IMR-90 (cell line): ENCODE measurements at regions not wholly inside any gene's neighbourhood (a gene's known extent, or its start where the extent isn't known, plus 50 kb on each side); places are given as distances from the start of the nearest gene placed in this dataset.

Experiments used
- ATAC-seq: fragments of 200-7000 bp; cut with Tn5 transposase; 2 replicates; pipeline ENCODE4 v1.9.1; 2020; ENCODE audit warnings: low read depth, mild to moderate bottlenecking, moderate library complexity
- BruUV-seq: library from RNA; stranded (reverse); fragments of 400-500 nt; replicated peaks from 2 replicates; lab custom pipeline; 2021; lab: Mats Ljungman, UMichigan
- CTCF ChIA-PET: fragments of 300-600 bp; formaldehyde crosslinking; extraction: SDS; loops from one replicate; lab custom pipeline; 2021; ENCODE audit warnings: antibody characterized with exemption; lab: Yijun Ruan, JAX
- POLR2A ChIA-PET: fragments of 300-600 bp; sonication (Branson Sonifier 250); formaldehyde crosslinking; loops from one replicate; lab custom pipeline; 2022; ENCODE audit warnings: antibody characterized with exemption; ENCODE audit not compliant: unreplicated experiment; lab: Charles Lee
- DNase-seq: peaks from one replicate; pipeline ENCODE4 v3.0.0; 2013
- H2AFZ ChIP-seq: replicated peaks from 2 replicates; pipeline ENCODE3; 2013; ENCODE audit warnings: low read length, mild to moderate bottlenecking; ENCODE audit not compliant: poor library complexity
- H2AK5ac ChIP-seq: 2 replicates; pipeline ENCODE4 v1.6.1; 2013; ENCODE audit warnings: low read depth, low read length, inconsistent platforms
- H2AK9ac ChIP-seq: replicated peaks from 2 replicates; pipeline ENCODE3; 2013; ENCODE audit warnings: mild to moderate bottlenecking, low read depth, low read length, moderate library complexity; ENCODE audit not compliant: poor library complexity
- H2BK120ac ChIP-seq: 2 replicates; pipeline ENCODE4 v1.6.1; 2013; ENCODE audit warnings: low read depth, low read length, inconsistent platforms
- H2BK15ac ChIP-seq: 3 replicates; pipeline ENCODE4 v1.6.1; 2013; ENCODE audit warnings: low read depth, low read length, inconsistent platforms
- H2BK20ac ChIP-seq: 2 replicates; pipeline ENCODE4 v1.6.1; 2013; ENCODE audit warnings: low read depth, mild to moderate bottlenecking, inconsistent platforms, low read length, moderate library complexity
- H2BK5ac ChIP-seq: 2 replicates; pipeline ENCODE4 v1.6.1; 2013; ENCODE audit warnings: mild to moderate bottlenecking, low read depth, low read length, inconsistent platforms; ENCODE audit not compliant: poor library complexity, severe bottlenecking
- H3K14ac ChIP-seq: replicated peaks from 2 replicates; pipeline ENCODE4 v1.6.1; 2013; ENCODE audit warnings: low read depth, low read length, inconsistent platforms
- H3K18ac ChIP-seq: 2 replicates; pipeline ENCODE4 v1.6.1; 2013; ENCODE audit warnings: low read depth, low read length, control low read depth
- H3K23ac ChIP-seq: 2 replicates; pipeline ENCODE4 v1.6.1; 2013; ENCODE audit warnings: low read depth, low read length, inconsistent platforms
- H3K27ac ChIP-seq: 2 replicates; pipeline ENCODE4 v1.5.1; 2013; ENCODE audit warnings: mild to moderate bottlenecking, control low read depth, low read length; ENCODE audit not compliant: insufficient read depth
- H3K27me3 ChIP-seq: 2 replicates; pipeline ENCODE4 v1.6.1; 2013; ENCODE audit warnings: low read length; ENCODE audit not compliant: control insufficient read depth, insufficient read depth
- H3K36me3 ChIP-seq: 2 replicates; pipeline ENCODE4 v1.6.1; 2013; ENCODE audit warnings: low read length, mixed read lengths; ENCODE audit not compliant: control insufficient read depth, insufficient read depth
- H3K4ac ChIP-seq: 2 replicates; pipeline ENCODE4 v1.6.1; 2013; ENCODE audit warnings: low read depth, low read length, inconsistent platforms
- H3K4me1 ChIP-seq: 2 replicates; pipeline ENCODE4 v1.6.1; 2013; ENCODE audit warnings: low read length, mixed read lengths; ENCODE audit not compliant: control insufficient read depth, insufficient read depth
- H3K4me2 ChIP-seq: 2 replicates; pipeline ENCODE4 v1.6.1; 2013; ENCODE audit warnings: low read depth, mild to moderate bottlenecking, control low read depth, low read length, moderate library complexity
- H3K4me3 ChIP-seq: 2 replicates; pipeline ENCODE4 v1.5.1; 2013; ENCODE audit warnings: low read depth, mild to moderate bottlenecking, control low read depth, low read length, moderate library complexity; ENCODE audit not compliant: insufficient read depth
- H3K56ac ChIP-seq: 2 replicates; pipeline ENCODE4 v1.6.1; 2013; ENCODE audit warnings: low read length, inconsistent platforms; ENCODE audit not compliant: insufficient read depth; ENCODE audit errors: extremely low read depth
- H3K79me1 ChIP-seq, 2 experiments: 2 replicates each; pipeline ENCODE4 v1.6.1; 2013; ENCODE audit warnings: low read length in 2 of 2, inconsistent platforms in 1 of 2, low read depth in 1 of 2
- H3K9ac ChIP-seq: 2 replicates; pipeline ENCODE4 v1.6.1; 2013; ENCODE audit warnings: low read depth, low read length, control low read depth
- H3K9me1 ChIP-seq: 2 replicates; pipeline ENCODE4 v1.6.1; 2013; ENCODE audit warnings: low read length, inconsistent platforms; ENCODE audit not compliant: insufficient read depth
- H3K9me3 ChIP-seq: 2 replicates; pipeline ENCODE4 v1.6.1; 2013; ENCODE audit warnings: low read length; ENCODE audit not compliant: control insufficient read depth, insufficient read depth
- H4K20me1 ChIP-seq: 2 replicates; pipeline ENCODE4 v1.6.1; 2013; ENCODE audit warnings: low read length, inconsistent platforms; ENCODE audit not compliant: insufficient read depth
- H4K5ac ChIP-seq: 2 replicates; pipeline ENCODE4 v1.6.1; 2013; ENCODE audit warnings: mild to moderate bottlenecking, low read depth, low read length, control low read depth
- H4K8ac ChIP-seq, 2 experiments: 2 replicates each; pipeline ENCODE4 v1.6.1; 2013; ENCODE audit warnings: low read depth in 2 of 2, low read length in 2 of 2, control low read depth in 1 of 2, inconsistent platforms in 1 of 2
- H4K91ac ChIP-seq: 2 replicates; pipeline ENCODE4 v1.6.1; 2013; ENCODE audit warnings: low read depth, low read length, inconsistent platforms; ENCODE audit not compliant: insufficient read depth
- BHLHE40 ChIP-seq: fragments of 150-350 bp; IDR thresholded peaks from 2 replicates; pipeline ENCODE4 v1.6.1; 2016; ENCODE audit warnings: mild to moderate bottlenecking, low read depth, low read length
- CTCF ChIP-seq: conservative IDR thresholded peaks from 2 replicates; pipeline ENCODE4 v1.5.1; 2012; ENCODE audit warnings: mild to moderate bottlenecking, low read depth, low read length, improper control_type of control experiment
- MAFK ChIP-seq: IDR thresholded peaks from 2 replicates; pipeline ENCODE4 v1.6.1; 2012; ENCODE audit warnings: low read depth, low read length, improper control_type of control experiment
- WGBS, 2 experiments: methylation state at CpG; one replicate each; pipeline versions ENCODE4 v1.1.5 to v1.1.7; 2013; ENCODE audit warnings: missing lambda C conversion rate in 2 of 2; ENCODE audit not compliant: insufficient read length in 1 of 2; ENCODE audit errors: extremely low coverage in 2 of 2; 5-methylcytosine and 5-hydroxymethylcytosine counted together
- dilution Hi-C: fragments of 300-500 bp; cut with HindIII; formaldehyde crosslinking; loops from one replicate; pipeline ENCODE4 v1.14.3; 2018; ENCODE audit warnings: low sequenced_read_pairs; ENCODE audit not compliant: unreplicated experiment
- in situ Hi-C: fragments of 300-500 bp; cut with MboI; formaldehyde crosslinking; loops from 3 replicates; pipeline ENCODE4 v1.14.3; 2019; ENCODE audit warnings: low sequenced_read_pairs, inconsistent platforms, mixed read lengths
- intact Hi-C: fragments of 100-400 bp; cut with micrococcal nuclease; formaldehyde crosslinking; loops from 2 replicates; pipeline ENCODE4 v1.10.0; 2022
- TF ChIP-seq, protein P1 (sequence below): fragments of 150-350 bp; IDR thresholded peaks from 2 replicates; pipeline ENCODE4 v1.6.1; 2016; ENCODE audit warnings: low read depth, mild to moderate bottlenecking, low read length, moderate library complexity, borderline replicate concordance

GRCh38 chr12:42660968-42661937, 71.7 kb upstream of the PRICKLE1 start:
- Histone ChIP-seq H3K36me3 (no peaks in the 10 kb centered on the region), H3K56ac (no peak overlapping the region), H2BK120ac (no peak overlapping the region), H2BK5ac (no peak overlapping the region), H2AK9ac (no peak overlapping the region), H4K8ac (no peak overlapping the region), H2BK20ac (no peak overlapping the region), H3K18ac (no peak overlapping the region), H3K23ac (no peak overlapping the region), H3K9me1 (no peaks in the 10 kb centered on the region), H4K20me1 (no peaks in the 10 kb centered on the region), H4K5ac (no peak overlapping the region), H4K91ac (no peak overlapping the region), H2AK5ac (no peak overlapping the region), H3K4ac (no peak overlapping the region), H2AFZ (no peak overlapping the region), H3K4me3 (no peak overlapping the region), H3K4me2 (no peak overlapping the region), H3K27me3 (no peaks in the 10 kb centered on the region; the same call in 1 of the 2 replicates), H3K9ac (no peak overlapping the region), H3K79me1 (no peaks in the 10 kb centered on the region), H2BK15ac (no peak overlapping the region), H3K14ac (no peak overlapping the region), H3K9me3 (no peaks in the 10 kb centered on the region), H3K27ac (no peak overlapping the region), H3K4me1 (no peaks in the 10 kb centered on the region)
- DNase-seq, result no peak
- BruUV-seq, result no TSS peak
- intact Hi-C loops, result no loop called here
- no peak for ATAC-seq
- dilution Hi-C loops, result no loop called here
- ChIA-PET POLR2A (no interaction called here), CTCF (no interaction called here)
- TF ChIP-seq MAFK (peak; percentile 88), BHLHE40 (no peak), CTCF (no peak)
- TF ChIP-seq, protein P1, sequence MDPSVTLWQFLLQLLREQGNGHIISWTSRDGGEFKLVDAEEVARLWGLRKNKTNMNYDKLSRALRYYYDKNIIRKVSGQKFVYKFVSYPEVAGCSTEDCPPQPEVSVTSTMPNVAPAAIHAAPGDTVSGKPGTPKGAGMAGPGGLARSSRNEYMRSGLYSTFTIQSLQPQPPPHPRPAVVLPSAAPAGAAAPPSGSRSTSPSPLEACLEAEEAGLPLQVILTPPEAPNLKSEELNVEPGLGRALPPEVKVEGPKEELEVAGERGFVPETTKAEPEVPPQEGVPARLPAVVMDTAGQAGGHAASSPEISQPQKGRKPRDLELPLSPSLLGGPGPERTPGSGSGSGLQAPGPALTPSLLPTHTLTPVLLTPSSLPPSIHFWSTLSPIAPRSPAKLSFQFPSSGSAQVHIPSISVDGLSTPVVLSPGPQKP, result no peak
- in situ Hi-C loops, result no loop called here
- no CpG with 5 or more reads among the region's 3 CpGs for WGBS, 2 experiments
